HEK293T (cell line): ENCODE measurements at regions not wholly inside any gene's neighbourhood (a gene's known extent, or its start where the extent isn't known, plus 50 kb on each side); places are given as distances from the start of the nearest gene placed in this dataset.

Source experiments
- ARNT ChIP-seq: fragments of 450-650 bp; IDR thresholded peaks from 2 replicates; pipeline ENCODE4 v1.6.1; 2017; ENCODE audit warnings: mild to moderate bottlenecking
- BHLHE40 ChIP-seq: fragments of 450-650 bp; IDR thresholded peaks from 2 replicates; pipeline ENCODE4 v1.6.1; 2016; ENCODE audit warnings: mild to moderate bottlenecking, moderate library complexity, borderline replicate concordance
- CTBP1 ChIP-seq: fragments of 450-650 bp; IDR thresholded peaks from 2 replicates; pipeline ENCODE4 v1.6.1; 2016; ENCODE audit warnings: borderline replicate concordance
- ELF4 ChIP-seq: fragments of 450-650 bp; IDR thresholded peaks from 2 replicates; pipeline ENCODE4 v1.6.1; 2017; ENCODE audit warnings: antibody characterized with exemption
- FOXA1 ChIP-seq: fragments of 450-650 bp; IDR thresholded peaks from 2 replicates; pipeline ENCODE4 v1.6.1; 2016; ENCODE audit warnings: mild to moderate bottlenecking
- FOXK2 ChIP-seq: fragments of 450-650 bp; IDR thresholded peaks from 2 replicates; pipeline ENCODE4 v1.6.1; 2016; ENCODE audit warnings: mild to moderate bottlenecking
- FOXM1 ChIP-seq: fragments of 450-650 bp; IDR thresholded peaks from 2 replicates; pipeline ENCODE4 v1.6.1; 2017; ENCODE audit warnings: mild to moderate bottlenecking, borderline replicate concordance
- HDGF ChIP-seq: fragments of 450-650 bp; IDR thresholded peaks from 2 replicates; pipeline ENCODE4 v1.6.1; 2017; ENCODE audit warnings: antibody characterized with exemption, borderline replicate concordance
- LEF1 ChIP-seq: fragments of 450-650 bp; IDR thresholded peaks from 2 replicates; pipeline ENCODE4 v1.6.1; 2017; ENCODE audit warnings: mild to moderate bottlenecking, borderline replicate concordance
- NFRKB ChIP-seq: fragments of 450-650 bp; IDR thresholded peaks from 2 replicates; pipeline ENCODE4 v1.6.1; 2016; ENCODE audit warnings: mild to moderate bottlenecking, moderate library complexity
- SP1 ChIP-seq: fragments of 450-650 bp; IDR thresholded peaks from 2 replicates; pipeline ENCODE4 v1.6.1; 2017
- TARDBP ChIP-seq: fragments of 450-650 bp; IDR thresholded peaks from 2 replicates; pipeline ENCODE4 v1.6.1; 2016
- ZNF384 ChIP-seq: fragments of 450-650 bp; IDR thresholded peaks from 2 replicates; pipeline ENCODE4 v1.6.1; 2016

GRCh38 chr5:5665225-5666075 lies 243.0 kb downstream of the ICE1 start:
- TF ChIP-seq CTBP1 (no peak), SP1 (no peak), FOXM1 (no peak), FOXA1 (no peak), NFRKB (no peak), ARNT (no peak), ZNF384 (no peak), LEF1 (no peak), FOXK2 (no peak), TARDBP (no peak), ELF4 (no peak), HDGF (no peak), BHLHE40 (no peak)
